IMR-90 (cell line): ENCODE measurements at regions not wholly inside any gene's neighbourhood (a gene's known extent, or its start where the extent isn't known, plus 50 kb on each side); places are given as distances from the start of the nearest gene placed in this dataset.

Experiments used
- ATAC-seq: fragments of 200-7000 bp; cut with Tn5 transposase; 2 replicates; pipeline ENCODE4 v1.9.1; 2020; ENCODE audit warnings: low read depth, mild to moderate bottlenecking, moderate library complexity
- BruUV-seq: library from RNA; stranded (reverse); fragments of 400-500 nt; replicated peaks from 2 replicates; lab custom pipeline; 2021; lab: Mats Ljungman, UMichigan
- CTCF ChIA-PET: fragments of 300-600 bp; formaldehyde crosslinking; extraction: SDS; loops from one replicate; lab custom pipeline; 2021; ENCODE audit warnings: antibody characterized with exemption; lab: Yijun Ruan, JAX
- POLR2A ChIA-PET: fragments of 300-600 bp; sonication (Branson Sonifier 250); formaldehyde crosslinking; loops from one replicate; lab custom pipeline; 2022; ENCODE audit warnings: antibody characterized with exemption; ENCODE audit not compliant: unreplicated experiment; lab: Charles Lee
- DNase-seq: peaks from one replicate; pipeline ENCODE4 v3.0.0; 2013
- H2AFZ ChIP-seq: replicated peaks from 2 replicates; pipeline ENCODE3; 2013; ENCODE audit warnings: low read length, mild to moderate bottlenecking; ENCODE audit not compliant: poor library complexity
- H2AK5ac ChIP-seq: 2 replicates; pipeline ENCODE4 v1.6.1; 2013; ENCODE audit warnings: low read depth, low read length, inconsistent platforms
- H2AK9ac ChIP-seq: replicated peaks from 2 replicates; pipeline ENCODE3; 2013; ENCODE audit warnings: mild to moderate bottlenecking, low read depth, low read length, moderate library complexity; ENCODE audit not compliant: poor library complexity
- H2BK120ac ChIP-seq: 2 replicates; pipeline ENCODE4 v1.6.1; 2013; ENCODE audit warnings: low read depth, low read length, inconsistent platforms
- H2BK15ac ChIP-seq: 3 replicates; pipeline ENCODE4 v1.6.1; 2013; ENCODE audit warnings: low read depth, low read length, inconsistent platforms
- H2BK20ac ChIP-seq: 2 replicates; pipeline ENCODE4 v1.6.1; 2013; ENCODE audit warnings: low read depth, mild to moderate bottlenecking, inconsistent platforms, low read length, moderate library complexity
- H2BK5ac ChIP-seq: 2 replicates; pipeline ENCODE4 v1.6.1; 2013; ENCODE audit warnings: mild to moderate bottlenecking, low read depth, low read length, inconsistent platforms; ENCODE audit not compliant: poor library complexity, severe bottlenecking
- H3K14ac ChIP-seq: replicated peaks from 2 replicates; pipeline ENCODE4 v1.6.1; 2013; ENCODE audit warnings: low read depth, low read length, inconsistent platforms
- H3K18ac ChIP-seq: 2 replicates; pipeline ENCODE4 v1.6.1; 2013; ENCODE audit warnings: low read depth, low read length, control low read depth
- H3K23ac ChIP-seq: 2 replicates; pipeline ENCODE4 v1.6.1; 2013; ENCODE audit warnings: low read depth, low read length, inconsistent platforms
- H3K27ac ChIP-seq: 2 replicates; pipeline ENCODE4 v1.5.1; 2013; ENCODE audit warnings: mild to moderate bottlenecking, control low read depth, low read length; ENCODE audit not compliant: insufficient read depth
- H3K27me3 ChIP-seq: 2 replicates; pipeline ENCODE4 v1.6.1; 2013; ENCODE audit warnings: low read length; ENCODE audit not compliant: control insufficient read depth, insufficient read depth
- H3K36me3 ChIP-seq: 2 replicates; pipeline ENCODE4 v1.6.1; 2013; ENCODE audit warnings: low read length, mixed read lengths; ENCODE audit not compliant: control insufficient read depth, insufficient read depth
- H3K4ac ChIP-seq: 2 replicates; pipeline ENCODE4 v1.6.1; 2013; ENCODE audit warnings: low read depth, low read length, inconsistent platforms
- H3K4me1 ChIP-seq: 2 replicates; pipeline ENCODE4 v1.6.1; 2013; ENCODE audit warnings: low read length, mixed read lengths; ENCODE audit not compliant: control insufficient read depth, insufficient read depth
- H3K4me2 ChIP-seq: 2 replicates; pipeline ENCODE4 v1.6.1; 2013; ENCODE audit warnings: low read depth, mild to moderate bottlenecking, control low read depth, low read length, moderate library complexity
- H3K4me3 ChIP-seq: 2 replicates; pipeline ENCODE4 v1.5.1; 2013; ENCODE audit warnings: low read depth, mild to moderate bottlenecking, control low read depth, low read length, moderate library complexity; ENCODE audit not compliant: insufficient read depth
- H3K56ac ChIP-seq: 2 replicates; pipeline ENCODE4 v1.6.1; 2013; ENCODE audit warnings: low read length, inconsistent platforms; ENCODE audit not compliant: insufficient read depth; ENCODE audit errors: extremely low read depth
- H3K79me1 ChIP-seq, 2 experiments: 2 replicates each; pipeline ENCODE4 v1.6.1; 2013; ENCODE audit warnings: low read length in 2 of 2, inconsistent platforms in 1 of 2, low read depth in 1 of 2
- H3K9ac ChIP-seq: 2 replicates; pipeline ENCODE4 v1.6.1; 2013; ENCODE audit warnings: low read depth, low read length, control low read depth
- H3K9me1 ChIP-seq: 2 replicates; pipeline ENCODE4 v1.6.1; 2013; ENCODE audit warnings: low read length, inconsistent platforms; ENCODE audit not compliant: insufficient read depth
- H3K9me3 ChIP-seq: 2 replicates; pipeline ENCODE4 v1.6.1; 2013; ENCODE audit warnings: low read length; ENCODE audit not compliant: control insufficient read depth, insufficient read depth
- H4K20me1 ChIP-seq: 2 replicates; pipeline ENCODE4 v1.6.1; 2013; ENCODE audit warnings: low read length, inconsistent platforms; ENCODE audit not compliant: insufficient read depth
- H4K5ac ChIP-seq: 2 replicates; pipeline ENCODE4 v1.6.1; 2013; ENCODE audit warnings: mild to moderate bottlenecking, low read depth, low read length, control low read depth
- H4K8ac ChIP-seq, 2 experiments: 2 replicates each; pipeline ENCODE4 v1.6.1; 2013; ENCODE audit warnings: low read depth in 2 of 2, low read length in 2 of 2, control low read depth in 1 of 2, inconsistent platforms in 1 of 2
- H4K91ac ChIP-seq: 2 replicates; pipeline ENCODE4 v1.6.1; 2013; ENCODE audit warnings: low read depth, low read length, inconsistent platforms; ENCODE audit not compliant: insufficient read depth
- FOS ChIP-seq: fragments of 150-350 bp; IDR thresholded peaks from 2 replicates; pipeline ENCODE4 v1.6.1; 2016; ENCODE audit warnings: low read depth, low read length
- WGBS, 2 experiments: methylation state at CpG; one replicate each; pipeline versions ENCODE4 v1.1.5 to v1.1.7; 2013; ENCODE audit warnings: missing lambda C conversion rate in 2 of 2; ENCODE audit not compliant: insufficient read length in 1 of 2; ENCODE audit errors: extremely low coverage in 2 of 2; 5-methylcytosine and 5-hydroxymethylcytosine counted together
- dilution Hi-C: fragments of 300-500 bp; cut with HindIII; formaldehyde crosslinking; loops from one replicate; pipeline ENCODE4 v1.14.3; 2018; ENCODE audit warnings: low sequenced_read_pairs; ENCODE audit not compliant: unreplicated experiment
- in situ Hi-C: fragments of 300-500 bp; cut with MboI; formaldehyde crosslinking; loops from 3 replicates; pipeline ENCODE4 v1.14.3; 2019; ENCODE audit warnings: low sequenced_read_pairs, inconsistent platforms, mixed read lengths
- intact Hi-C: fragments of 100-400 bp; cut with micrococcal nuclease; formaldehyde crosslinking; loops from 2 replicates; pipeline ENCODE4 v1.10.0; 2022

DNA sequence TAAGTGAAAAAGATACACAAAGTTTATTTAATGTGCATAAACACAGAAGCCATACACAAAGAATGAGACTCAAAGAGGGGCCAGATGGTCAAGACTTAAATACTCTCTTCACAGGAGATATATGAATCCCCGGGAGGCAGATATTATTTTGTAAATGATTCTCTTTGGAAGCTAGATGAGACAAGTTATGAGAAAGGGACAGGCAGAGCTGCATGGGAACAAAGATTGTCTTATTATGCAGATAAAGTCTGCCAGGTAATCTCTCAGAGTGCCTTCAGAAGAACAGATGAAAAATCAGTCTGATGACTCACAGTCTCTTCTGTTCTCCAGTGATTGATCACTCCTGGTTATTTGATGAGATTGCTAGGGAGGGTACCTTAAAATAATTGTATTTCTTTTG lies 89.0 kb downstream of the NAF1 start:
- Histone ChIP-seq H2AK9ac (no peak overlapping the region), H2BK120ac (no peak overlapping the region), H3K9me3 (no peaks in the 10 kb centered on the region), H2BK20ac (no peak overlapping the region), H3K18ac (no peak overlapping the region), H3K4me2 (no peak overlapping the region), H3K27ac (no peak overlapping the region), H3K79me1 (no peaks in the 10 kb centered on the region), H4K5ac (no peak overlapping the region), H4K20me1 (no peaks in the 10 kb centered on the region), H3K27me3 (no peaks in the 10 kb centered on the region), H3K36me3 (no peaks in the 10 kb centered on the region), H2BK15ac (no peak overlapping the region), H3K23ac (no peak overlapping the region), H3K56ac (no peak overlapping the region), H2BK5ac (no peak overlapping the region), H3K4me3 (no peak overlapping the region), H3K9ac (no peak overlapping the region), H2AK5ac (no peak overlapping the region), H2AFZ (no peak overlapping the region), H4K91ac (no peak overlapping the region), H3K14ac (no peak overlapping the region), H3K4me1 (no peaks in the 10 kb centered on the region), H3K9me1 (no peaks in the 10 kb centered on the region), H4K8ac (no peak overlapping the region), H3K4ac (no peak overlapping the region)
- no CpG with 5 or more reads among the region's 1 CpG for WGBS, 2 experiments
- ATAC-seq (no peak), DNase-seq (no peak)
- no peak for TF ChIP-seq FOS
- dilution Hi-C loops = no loop called here
- POLR2A ChIA-PET = no interaction called here
- intact Hi-C loops = no loop called here
- CTCF ChIA-PET = no interaction called here
- in situ Hi-C loops = no loop called here
- BruUV-seq = no TSS peak
